DND-41 (cell line): ENCODE measurements at regions not wholly inside any gene's neighbourhood (a gene's known extent, or its start where the extent isn't known, plus 50 kb on each side); places are given as distances from the start of the nearest gene placed in this dataset.

Experiments
- ATAC-seq: fragments of 200-7000 bp; cut with Tn5 transposase; 3 replicates; pipeline ENCODE4 v1.9.1; 2021; ENCODE audit warnings: low read depth; ENCODE audit not compliant: insufficient read depth
- DNase-seq: peaks from one replicate; pipeline ENCODE4 v3.0.0-alpha.2; 2020
- H2AFZ ChIP-seq: 2 replicates; pipeline ENCODE4 v1.6.0; 2012; ENCODE audit warnings: low read depth, low read length
- H3K27ac ChIP-seq: 2 replicates; pipeline ENCODE4 v1.5.1; 2012; ENCODE audit warnings: low read length, inconsistent platforms
- H3K27me3 ChIP-seq: fragments of 200-600 bp; sonication (generic); 2 replicates; pipeline ENCODE4 v1.6.0; 2012; ENCODE audit warnings: low read length, mild to moderate bottlenecking, inconsistent platforms; ENCODE audit not compliant: insufficient read depth, poor library complexity
- H3K36me3 ChIP-seq: 2 replicates; pipeline ENCODE4 v1.5.1; 2012; ENCODE audit warnings: low read length, inconsistent platforms; ENCODE audit not compliant: insufficient read depth
- H3K4me1 ChIP-seq: 2 replicates; pipeline ENCODE4 v1.5.1; 2012; ENCODE audit warnings: mild to moderate bottlenecking, low read length; ENCODE audit not compliant: insufficient read depth
- H3K4me2 ChIP-seq: 2 replicates; pipeline ENCODE4 v1.6.0; 2012; ENCODE audit warnings: mild to moderate bottlenecking, moderate library complexity, low read length, inconsistent platforms; ENCODE audit not compliant: insufficient read depth
- H3K4me3 ChIP-seq, 2 experiments: fragments of 200-600 bp in 1 of 2; shearing (Covaris generic) in 1 of 2; 2 replicates each; pipeline ENCODE4 v1.5.1; 2012 to 2016; ENCODE audit warnings: inconsistent platforms in 2 of 2, low read length in 2 of 2, mild to moderate bottlenecking in 2 of 2, low read depth in 1 of 2, moderate library complexity in 1 of 2
- H3K79me2 ChIP-seq: 2 replicates; pipeline ENCODE4 v1.6.0; 2012; ENCODE audit warnings: low read length, inconsistent platforms; ENCODE audit not compliant: insufficient read depth
- H3K9ac ChIP-seq: 2 replicates; pipeline ENCODE4 v1.6.0; 2012; ENCODE audit warnings: low read depth, mild to moderate bottlenecking, inconsistent platforms, low read length, moderate library complexity
- H3K9me3 ChIP-seq: 2 replicates; pipeline ENCODE4 v1.5.1; 2012; ENCODE audit warnings: low read length, moderate library complexity, mild to moderate bottlenecking, inconsistent platforms; ENCODE audit not compliant: insufficient read depth, severe bottlenecking
- H4K20me1 ChIP-seq: 2 replicates; pipeline ENCODE4 v1.6.0; 2012; ENCODE audit warnings: low read length; ENCODE audit not compliant: insufficient read depth
- EZH2 ChIP-seq: IDR thresholded peaks from 3 replicates; pipeline ENCODE4 v1.6.1; 2012; ENCODE audit warnings: borderline replicate concordance, low read depth, mild to moderate bottlenecking, moderate library complexity, low read length, inconsistent platforms; ENCODE audit not compliant: severe bottlenecking
- TF ChIP-seq, protein P1 (sequence below): IDR thresholded peaks from 2 replicates; pipeline ENCODE4 v1.5.1; 2012; ENCODE audit warnings: borderline replicate concordance, low read length, moderate library complexity, mild to moderate bottlenecking; ENCODE audit not compliant: poor library complexity, severe bottlenecking; ENCODE audit errors: extremely low read depth

DNA sequence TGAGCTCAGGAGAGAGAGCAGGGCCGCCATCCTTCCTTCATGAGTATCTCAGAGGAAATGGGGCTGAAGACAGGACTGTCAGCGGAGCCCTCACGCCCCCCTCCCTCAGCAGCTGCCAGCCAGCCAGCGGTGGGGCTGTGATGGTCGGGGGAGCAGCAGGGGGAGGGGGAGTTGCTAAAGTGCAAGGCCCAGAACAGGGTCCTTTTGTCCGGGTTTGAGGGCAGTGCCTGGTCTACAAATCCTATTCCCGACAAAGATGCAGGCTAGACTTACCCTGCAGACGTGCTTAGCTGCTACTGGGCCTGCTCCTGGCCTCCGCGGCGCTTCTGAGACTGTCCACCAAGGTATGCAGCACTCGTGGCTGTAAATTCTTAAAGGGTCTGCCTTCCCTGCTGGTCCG is 593.4 kb upstream of the CDH4 start:
- TF ChIP-seq, protein P1, sequence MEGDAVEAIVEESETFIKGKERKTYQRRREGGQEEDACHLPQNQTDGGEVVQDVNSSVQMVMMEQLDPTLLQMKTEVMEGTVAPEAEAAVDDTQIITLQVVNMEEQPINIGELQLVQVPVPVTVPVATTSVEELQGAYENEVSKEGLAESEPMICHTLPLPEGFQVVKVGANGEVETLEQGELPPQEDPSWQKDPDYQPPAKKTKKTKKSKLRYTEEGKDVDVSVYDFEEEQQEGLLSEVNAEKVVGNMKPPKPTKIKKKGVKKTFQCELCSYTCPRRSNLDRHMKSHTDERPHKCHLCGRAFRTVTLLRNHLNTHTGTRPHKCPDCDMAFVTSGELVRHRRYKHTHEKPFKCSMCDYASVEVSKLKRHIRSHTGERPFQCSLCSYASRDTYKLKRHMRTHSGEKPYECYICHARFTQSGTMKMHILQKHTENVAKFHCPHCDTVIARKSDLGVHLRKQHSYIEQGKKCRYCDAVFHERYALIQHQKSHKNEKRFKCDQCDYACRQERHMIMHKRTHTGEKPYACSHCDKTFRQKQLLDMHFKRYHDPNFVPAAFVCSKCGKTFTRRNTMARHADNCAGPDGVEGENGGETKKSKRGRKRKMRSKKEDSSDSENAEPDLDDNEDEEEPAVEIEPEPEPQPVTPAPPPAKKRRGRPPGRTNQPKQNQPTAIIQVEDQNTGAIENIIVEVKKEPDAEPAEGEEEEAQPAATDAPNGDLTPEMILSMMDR = no peak
- TF ChIP-seq EZH2 = no peak
- H3K9me3 ChIP-seq = peaks cover 3% of the 10 kb centered on the region
- DNase-seq (no peak), ATAC-seq (no peak)
- no peaks in the 10 kb centered on the region for H4K20me1 ChIP-seq
- no peak overlapping the region for H3K27ac ChIP-seq
- H3K79me2 ChIP-seq = no peaks in the 10 kb centered on the region
- H3K4me1 ChIP-seq = no peaks in the 10 kb centered on the region
- H3K36me3 ChIP-seq = no peaks in the 10 kb centered on the region
- H3K4me3 ChIP-seq = no peak overlapping the region
- H2AFZ ChIP-seq = no peak overlapping the region
- H3K27me3 ChIP-seq = peaks cover 6% of the 10 kb centered on the region
- no peak overlapping the region for H3K9ac ChIP-seq
- no peak overlapping the region for H3K4me2 ChIP-seq

DNA sequence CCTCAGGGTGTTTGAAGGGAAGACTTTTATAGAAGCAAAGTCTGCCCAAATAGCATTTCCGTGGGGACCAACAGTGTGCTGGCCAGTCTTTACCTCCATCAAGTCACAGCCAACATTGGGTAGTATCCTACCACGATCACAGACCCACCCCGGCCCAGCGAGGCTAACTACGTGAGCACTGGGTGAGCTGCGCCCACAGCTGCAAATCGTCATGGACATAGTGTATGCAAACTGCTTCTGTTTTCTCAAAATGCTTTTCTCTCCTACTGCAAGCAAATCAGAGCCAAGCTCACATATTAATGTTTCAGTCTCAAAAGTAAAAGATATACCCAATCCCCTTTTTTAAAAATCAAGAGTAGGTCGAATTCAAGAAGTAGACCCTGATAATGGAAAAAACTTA is 592.8 kb upstream of the CDH4 start:
- Histone ChIP-seq H4K20me1 (no peaks in the 10 kb centered on the region), H3K4me1 (no peaks in the 10 kb centered on the region), H3K4me2 (no peak overlapping the region), H3K27ac (no peak overlapping the region), H3K9ac (no peak overlapping the region), H3K79me2 (no peaks in the 10 kb centered on the region), H3K36me3 (no peaks in the 10 kb centered on the region), H3K9me3 (peaks cover 3% of the 10 kb centered on the region), H3K4me3 (no peak overlapping the region), H2AFZ (no peak overlapping the region), H3K27me3 (peaks cover 7% of the 10 kb centered on the region)
- DNase-seq = no peak
- no peak for TF ChIP-seq EZH2
- TF ChIP-seq, protein P1 = no peak
- ATAC-seq = no peak

DNA sequence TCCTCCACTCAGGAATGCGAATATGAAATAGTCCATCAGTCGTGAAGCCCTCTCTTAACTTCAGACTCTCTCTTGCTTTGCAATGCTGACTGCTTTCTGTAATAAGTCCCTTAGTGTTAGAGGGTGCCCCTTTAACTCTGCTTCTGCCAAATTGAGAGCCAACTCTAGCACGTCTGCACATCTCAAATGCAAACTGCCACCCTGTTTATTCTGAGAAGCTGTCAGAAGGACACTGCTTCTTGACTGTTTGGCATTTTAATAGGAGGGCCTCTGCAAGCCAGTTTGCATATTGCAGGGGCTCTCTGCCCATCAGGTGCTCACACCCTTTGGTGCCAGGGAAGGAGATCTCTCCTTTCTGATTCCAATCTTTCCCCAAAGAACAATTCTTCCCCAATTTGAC is 589.8 kb upstream of the CDH4 start:
- no peak for DNase-seq
- no peak overlapping the region for H3K27ac ChIP-seq
- H3K36me3 ChIP-seq = no peaks in the 10 kb centered on the region
- no peak overlapping the region for H2AFZ ChIP-seq
- no peak for TF ChIP-seq EZH2
- TF ChIP-seq, protein P1 = no peak
- H3K4me2 ChIP-seq = no peak overlapping the region
- no peak for ATAC-seq
- no peak overlapping the region for H3K9ac ChIP-seq
- no peaks in the 10 kb centered on the region for H4K20me1 ChIP-seq
- no peak overlapping the region for H3K4me3 ChIP-seq
- peaks cover 7% of the 10 kb centered on the region for H3K27me3 ChIP-seq
- no peaks in the 10 kb centered on the region for H3K4me1 ChIP-seq
- H3K9me3 ChIP-seq = no peaks in the 10 kb centered on the region
- H3K79me2 ChIP-seq = no peaks in the 10 kb centered on the region

DNA sequence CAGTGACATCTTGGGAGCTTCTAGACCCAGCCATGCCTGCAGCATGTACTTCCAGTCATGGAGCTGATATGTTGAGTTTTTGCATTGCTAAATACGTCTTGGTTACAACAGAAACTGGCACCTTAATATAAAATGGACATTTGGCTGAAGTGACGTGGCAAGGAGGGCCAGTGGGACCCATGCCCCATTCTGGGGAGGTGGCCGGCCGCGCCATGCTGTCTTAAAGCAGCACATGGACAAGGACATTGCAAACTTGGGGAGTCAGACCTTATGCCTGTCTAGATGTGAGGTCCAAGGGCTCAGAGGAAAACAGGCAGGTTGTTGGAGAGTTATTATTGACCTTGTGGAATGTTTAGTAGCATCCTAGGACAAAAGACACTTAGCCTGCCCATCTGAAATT is 588.0 kb upstream of the CDH4 start:
- Histone ChIP-seq H3K27me3 (peaks cover 7% of the 10 kb centered on the region), H3K27ac (no peak overlapping the region), H3K9me3 (no peaks in the 10 kb centered on the region), H3K4me3 (no peak overlapping the region), H3K4me2 (no peak overlapping the region), H4K20me1 (no peaks in the 10 kb centered on the region), H3K79me2 (no peaks in the 10 kb centered on the region), H3K4me1 (no peaks in the 10 kb centered on the region), H3K36me3 (no peaks in the 10 kb centered on the region), H2AFZ (no peak overlapping the region), H3K9ac (no peak overlapping the region)
- TF ChIP-seq, protein P1 = no peak
- no peak for TF ChIP-seq EZH2
- DNase-seq (no peak), ATAC-seq (no peak)
